ENCODE measurements at regions not wholly inside any gene's neighbourhood (a gene's known extent, or its start where the extent isn't known, plus 50 kb on each side); places are given as distances from the start of the nearest gene placed in this dataset.

DNA sequence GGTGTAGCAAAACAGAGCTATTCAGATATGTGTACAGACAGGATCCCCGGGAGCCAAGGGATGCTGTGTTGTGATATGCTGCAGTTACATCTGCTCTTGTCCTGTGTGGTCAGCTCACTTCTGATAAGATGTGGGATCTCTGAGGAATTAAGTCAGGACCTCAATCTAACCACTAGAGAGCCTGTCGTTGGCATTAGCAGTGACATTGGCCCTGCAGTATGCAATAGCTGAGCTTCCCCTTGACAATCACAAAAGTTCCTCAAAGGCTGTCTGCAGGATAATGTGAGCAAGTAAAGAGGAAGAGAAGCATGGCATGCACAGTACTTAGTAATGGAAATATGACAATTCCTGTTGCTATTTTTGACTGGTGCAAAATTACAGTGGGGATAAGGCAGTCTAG is 203.4 kb upstream of the MIR17HG start:
- TF ChIP-seq POLR2A (IDR thresholded peaks at IDR 0.05) = no peak
- TF ChIP-seq, protein P1, sequence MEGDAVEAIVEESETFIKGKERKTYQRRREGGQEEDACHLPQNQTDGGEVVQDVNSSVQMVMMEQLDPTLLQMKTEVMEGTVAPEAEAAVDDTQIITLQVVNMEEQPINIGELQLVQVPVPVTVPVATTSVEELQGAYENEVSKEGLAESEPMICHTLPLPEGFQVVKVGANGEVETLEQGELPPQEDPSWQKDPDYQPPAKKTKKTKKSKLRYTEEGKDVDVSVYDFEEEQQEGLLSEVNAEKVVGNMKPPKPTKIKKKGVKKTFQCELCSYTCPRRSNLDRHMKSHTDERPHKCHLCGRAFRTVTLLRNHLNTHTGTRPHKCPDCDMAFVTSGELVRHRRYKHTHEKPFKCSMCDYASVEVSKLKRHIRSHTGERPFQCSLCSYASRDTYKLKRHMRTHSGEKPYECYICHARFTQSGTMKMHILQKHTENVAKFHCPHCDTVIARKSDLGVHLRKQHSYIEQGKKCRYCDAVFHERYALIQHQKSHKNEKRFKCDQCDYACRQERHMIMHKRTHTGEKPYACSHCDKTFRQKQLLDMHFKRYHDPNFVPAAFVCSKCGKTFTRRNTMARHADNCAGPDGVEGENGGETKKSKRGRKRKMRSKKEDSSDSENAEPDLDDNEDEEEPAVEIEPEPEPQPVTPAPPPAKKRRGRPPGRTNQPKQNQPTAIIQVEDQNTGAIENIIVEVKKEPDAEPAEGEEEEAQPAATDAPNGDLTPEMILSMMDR (IDR thresholded peaks at IDR 0.05) = no peak

Data from thyroid gland (tissue), 4 donors.